ENCODE measurements at regions not wholly inside any gene's neighbourhood (a gene's known extent, or its start where the extent isn't known, plus 50 kb on each side); places are given as distances from the start of the nearest gene placed in this dataset.

DNA sequence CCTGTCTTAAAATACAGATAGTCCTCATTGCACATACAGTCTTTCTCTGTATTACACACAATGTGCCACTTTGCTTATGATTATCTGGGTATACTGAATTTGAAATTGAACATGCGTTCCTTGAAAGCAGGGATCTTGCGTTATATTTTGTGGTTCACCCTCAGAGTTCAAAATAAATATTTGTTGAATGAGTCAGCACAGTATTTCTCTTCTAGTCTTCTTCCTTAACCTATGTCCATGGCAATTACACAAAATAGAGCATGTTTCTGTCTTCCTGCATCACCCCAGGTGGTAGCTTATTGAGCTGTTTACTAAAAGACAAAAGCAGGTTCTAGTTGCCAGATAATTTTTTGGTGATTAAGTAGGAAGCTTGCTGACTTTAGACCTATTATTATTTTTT is 272.9 kb upstream of the FERMT1 start:
- no peak for TF ChIP-seq CTCF (IDR thresholded peaks at IDR 0.05)
- Mint-ChIP-seq H3K9me3 (peaks cover 2% of the 10 kb centered on the region), H3K4me1 (ENCODE audit: low read depth) (no peaks in the 10 kb centered on the region), H3K27ac (no peak overlapping the region), H3K27me3 (peaks cover 5% of the 10 kb centered on the region), H3K36me3 (ENCODE audit: low read depth) (no peaks in the 10 kb centered on the region), H3K4me3 (no peak overlapping the region)
- Histone ChIP-seq H3K4me1 (ENCODE audit: insufficient read depth, low read length) (no peaks in the 10 kb centered on the region), H3K36me3 (ENCODE audit: insufficient read depth, low read length) (no peaks in the 10 kb centered on the region), H3K27me3 (ENCODE audit: control insufficient read depth in 1 of 2, insufficient read depth in 2 of 2, low read length in 2 of 2) (no peaks in the 10 kb centered on the region), H3K27ac (ENCODE audit: low read depth in 1 of 2, low read length in 2 of 2) (no peak overlapping the region), H3K4me3 (ENCODE audit: low read length) (no peak overlapping the region), H3K9me3 (ENCODE audit: control insufficient read depth in 1 of 2, insufficient read depth in 1 of 2, low read length in 2 of 2) (peaks cover 0 to 9% of the 10 kb centered on the region in 2 experiments)
- intact Hi-C loops (cut with DNase I, micrococcal nuclease) = no loop called here
- no peak for DNase-seq
- ChIA-PET POLR2A (no interaction called here), CTCF (no interaction called here)
- no peak for ATAC-seq (ENCODE audit: poor library complexity)

GRCh38 chr20:6388671-6389197 is 265.9 kb upstream of the FERMT1 start:
- no peaks in the 10 kb centered on the region for H3K27me3 Mint-ChIP-seq
- H3K4me1 ChIP-seq (ENCODE audit: insufficient read depth, low read length) = no peaks in the 10 kb centered on the region
- H3K4me3 Mint-ChIP-seq = no peak overlapping the region
- no peak for DNase-seq
- H3K4me3 ChIP-seq (ENCODE audit: low read length) = no peak overlapping the region
- H3K27me3 ChIP-seq (ENCODE audit: control insufficient read depth in 1 of 2, insufficient read depth in 2 of 2, low read length in 2 of 2) = no peaks in the 10 kb centered on the region
- no peaks in the 10 kb centered on the region for H3K36me3 Mint-ChIP-seq (ENCODE audit: low read depth)
- peaks cover 4% of the 10 kb centered on the region for H3K9me3 Mint-ChIP-seq
- peaks cover 0 to under 1% of the 10 kb centered on the region in 2 experiments for H3K9me3 ChIP-seq (ENCODE audit: control insufficient read depth in 1 of 2, insufficient read depth in 1 of 2, low read length in 2 of 2)
- no peaks in the 10 kb centered on the region for H3K36me3 ChIP-seq (ENCODE audit: insufficient read depth, low read length)
- H3K27ac ChIP-seq (ENCODE audit: low read depth in 1 of 2, low read length in 2 of 2) = no peak overlapping the region
- intact Hi-C loops (cut with DNase I, micrococcal nuclease) = no loop called here
- H3K27ac Mint-ChIP-seq = no peak overlapping the region
- CTCF ChIA-PET = no interaction called here
- POLR2A ChIA-PET = no interaction called here
- no peak for ATAC-seq (ENCODE audit: poor library complexity)
- TF ChIP-seq CTCF (IDR thresholded peaks at IDR 0.05) = no peak
- H3K4me1 Mint-ChIP-seq (ENCODE audit: low read depth) = no peaks in the 10 kb centered on the region

DNA sequence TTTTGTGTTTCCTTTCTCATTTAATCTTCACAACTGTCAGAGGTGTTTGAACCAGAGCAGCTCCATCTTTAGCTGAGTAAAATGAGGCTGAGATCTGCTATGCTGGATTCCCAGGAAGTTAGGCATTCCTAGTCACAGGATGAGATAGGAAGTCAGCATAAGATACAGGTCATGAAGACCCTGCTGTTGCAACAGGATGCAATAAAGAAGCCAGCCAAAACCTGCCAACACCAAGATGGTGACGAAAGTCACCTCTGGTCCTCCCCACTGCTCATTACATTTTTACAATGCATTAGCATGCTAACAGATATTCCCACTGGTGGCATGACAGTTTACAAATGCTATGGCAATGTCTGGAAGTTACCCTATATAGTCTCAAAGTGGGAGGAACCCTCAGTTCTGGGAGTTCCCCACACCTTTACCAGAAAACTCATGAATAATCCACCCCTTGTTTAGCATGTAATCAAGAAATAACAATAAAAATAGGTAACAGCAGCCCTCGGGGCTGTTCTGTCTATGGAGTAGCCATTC is 262.2 kb upstream of the FERMT1 start:
- H3K36me3 ChIP-seq (ENCODE audit: insufficient read depth, low read length) = no peaks in the 10 kb centered on the region
- no peaks in the 10 kb centered on the region for H3K36me3 Mint-ChIP-seq (ENCODE audit: low read depth)
- no peak overlapping the region for H3K4me3 ChIP-seq (ENCODE audit: low read length)
- no peaks in the 10 kb centered on the region for H3K9me3 Mint-ChIP-seq
- TF ChIP-seq CTCF (IDR thresholded peaks at IDR 0.05) = no peak
- ChIA-PET POLR2A (no interaction called here), CTCF (no interaction called here)
- no peaks in the 10 kb centered on the region for H3K4me1 Mint-ChIP-seq (ENCODE audit: low read depth)
- H3K4me3 Mint-ChIP-seq = no peak overlapping the region
- no peaks in the 10 kb centered on the region for H3K27me3 Mint-ChIP-seq
- no peak overlapping the region for H3K27ac ChIP-seq (ENCODE audit: low read depth in 1 of 2, low read length in 2 of 2)
- H3K27ac Mint-ChIP-seq = no peak overlapping the region
- intact Hi-C loops (cut with DNase I, micrococcal nuclease) = no loop called here
- DNase-seq (no peak), ATAC-seq (ENCODE audit: poor library complexity) (no peak)
- H3K9me3 ChIP-seq (ENCODE audit: control insufficient read depth in 1 of 2, insufficient read depth in 1 of 2, low read length in 2 of 2) = no peaks in the 10 kb centered on the region
- H3K27me3 ChIP-seq (ENCODE audit: control insufficient read depth in 1 of 2, insufficient read depth in 2 of 2, low read length in 2 of 2) = no peaks in the 10 kb centered on the region
- H3K4me1 ChIP-seq (ENCODE audit: insufficient read depth, low read length) = no peaks in the 10 kb centered on the region
